Omental fat pad (tissue), 3 donors: ENCODE measurements at regions not wholly inside any gene's neighbourhood (a gene's known extent, or its start where the extent isn't known, plus 50 kb on each side); places are given as distances from the start of the nearest gene placed in this dataset.
"Not testable (repeated sequence)": the region's sequence is repeated elsewhere in the genome, so short reads cannot be mapped to it uniquely, and the experiment has no call there.

ENCODE experiments used
- ATAC-seq: fragments of 150-250 bp; one replicate; pipeline ENCODE4 v1.9.1; 2016; ENCODE audit warnings: mild to moderate bottlenecking, moderate library complexity; ENCODE audit not compliant: low FRiP score
- DNase-seq: peaks from one replicate; pipeline ENCODE4 v3.0.0-alpha.2; 2019; ENCODE audit warnings: low spot score
- TF ChIP-seq, protein P1 (sequence below), 3 donors: fragments of 450-650 bp; IDR thresholded peaks; one replicate each; pipeline ENCODE4 v1.5.1; 2016 to 2017; ENCODE audit warnings: antibody characterized with exemption in 3 of 3, mild to moderate bottlenecking in 3 of 3, moderate library complexity in 2 of 3

DNA sequence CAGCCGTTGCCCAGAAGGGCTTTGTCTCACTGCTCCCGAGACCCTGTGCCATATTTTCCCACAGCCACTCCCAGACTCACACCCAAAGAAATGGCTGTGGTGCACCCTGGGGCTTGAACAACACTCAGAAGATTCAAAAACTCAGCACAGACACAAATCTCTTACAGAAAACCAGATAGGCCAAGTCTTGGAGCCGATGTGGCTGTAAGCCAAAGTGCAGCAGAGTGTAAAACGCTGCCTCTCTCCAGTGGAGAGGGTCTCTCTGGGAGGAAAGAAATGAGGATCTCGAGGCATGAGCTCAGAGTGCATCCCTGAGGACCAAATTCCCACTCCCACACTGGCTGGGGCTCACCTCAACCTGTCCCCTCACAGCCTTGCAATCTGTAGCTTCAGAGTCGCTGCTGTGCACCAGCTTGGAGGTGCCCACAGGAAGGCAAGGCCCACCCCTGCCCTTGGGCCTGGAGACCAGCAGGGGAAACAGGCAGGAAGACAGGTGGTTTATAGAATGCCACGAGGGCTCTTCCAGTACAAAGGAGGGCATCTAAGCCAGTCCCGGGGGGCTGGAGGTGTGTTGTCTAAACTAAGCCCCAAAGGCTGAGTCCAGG is 171.3 kb upstream of the AJAP1 start:
- ATAC-seq (no peak), DNase-seq (no peak)
- TF ChIP-seq, protein P1, sequence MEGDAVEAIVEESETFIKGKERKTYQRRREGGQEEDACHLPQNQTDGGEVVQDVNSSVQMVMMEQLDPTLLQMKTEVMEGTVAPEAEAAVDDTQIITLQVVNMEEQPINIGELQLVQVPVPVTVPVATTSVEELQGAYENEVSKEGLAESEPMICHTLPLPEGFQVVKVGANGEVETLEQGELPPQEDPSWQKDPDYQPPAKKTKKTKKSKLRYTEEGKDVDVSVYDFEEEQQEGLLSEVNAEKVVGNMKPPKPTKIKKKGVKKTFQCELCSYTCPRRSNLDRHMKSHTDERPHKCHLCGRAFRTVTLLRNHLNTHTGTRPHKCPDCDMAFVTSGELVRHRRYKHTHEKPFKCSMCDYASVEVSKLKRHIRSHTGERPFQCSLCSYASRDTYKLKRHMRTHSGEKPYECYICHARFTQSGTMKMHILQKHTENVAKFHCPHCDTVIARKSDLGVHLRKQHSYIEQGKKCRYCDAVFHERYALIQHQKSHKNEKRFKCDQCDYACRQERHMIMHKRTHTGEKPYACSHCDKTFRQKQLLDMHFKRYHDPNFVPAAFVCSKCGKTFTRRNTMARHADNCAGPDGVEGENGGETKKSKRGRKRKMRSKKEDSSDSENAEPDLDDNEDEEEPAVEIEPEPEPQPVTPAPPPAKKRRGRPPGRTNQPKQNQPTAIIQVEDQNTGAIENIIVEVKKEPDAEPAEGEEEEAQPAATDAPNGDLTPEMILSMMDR (IDR thresholded peaks at IDR 0.05) = no peak

DNA sequence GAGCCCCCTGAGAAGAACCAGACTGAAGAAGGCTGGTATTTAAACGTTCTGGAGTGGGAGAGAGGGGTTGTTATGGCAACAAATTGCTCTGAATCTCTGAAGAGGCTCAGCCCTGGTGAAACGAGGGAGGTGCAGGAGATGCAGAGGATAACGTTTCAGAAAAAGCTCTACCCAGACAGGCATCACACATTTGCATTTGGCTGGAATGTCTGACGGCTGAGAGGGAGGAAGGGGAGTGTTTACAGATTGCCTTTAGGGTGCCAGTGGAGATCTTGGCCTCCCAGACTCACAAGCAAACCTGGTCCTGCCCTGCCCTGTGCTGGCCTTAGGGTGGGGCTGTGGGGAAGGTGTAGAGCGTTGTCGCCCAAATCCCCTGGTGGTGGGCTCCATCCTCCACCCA is 169.0 kb upstream of the AJAP1 start:
- ATAC-seq = no peak
- TF ChIP-seq, protein P1 (IDR thresholded peaks at IDR 0.05) = no peak
- no peak for DNase-seq

DNA sequence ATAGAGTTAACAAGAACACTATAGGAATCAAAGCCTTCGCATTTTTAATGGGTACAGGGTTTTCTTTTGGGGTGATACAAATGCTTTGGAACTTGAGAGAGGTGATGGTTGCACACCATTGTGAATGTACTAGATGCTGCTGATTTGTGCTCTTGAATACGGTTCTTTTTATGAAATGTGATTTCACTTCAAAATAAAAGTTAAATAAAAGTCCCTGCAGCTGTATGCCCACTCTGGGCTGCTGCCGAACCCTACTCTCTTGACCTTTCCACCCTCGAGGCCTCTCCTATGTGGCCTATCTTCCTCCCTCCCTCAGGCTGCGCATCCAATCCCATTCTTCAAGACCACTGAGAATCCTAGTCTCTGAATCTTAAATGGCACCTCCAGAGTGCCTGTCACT is 168.5 kb upstream of the AJAP1 start:
- ATAC-seq (no peak), DNase-seq (no peak)
- TF ChIP-seq, protein P1 (IDR thresholded peaks at IDR 0.05) = no peak

DNA sequence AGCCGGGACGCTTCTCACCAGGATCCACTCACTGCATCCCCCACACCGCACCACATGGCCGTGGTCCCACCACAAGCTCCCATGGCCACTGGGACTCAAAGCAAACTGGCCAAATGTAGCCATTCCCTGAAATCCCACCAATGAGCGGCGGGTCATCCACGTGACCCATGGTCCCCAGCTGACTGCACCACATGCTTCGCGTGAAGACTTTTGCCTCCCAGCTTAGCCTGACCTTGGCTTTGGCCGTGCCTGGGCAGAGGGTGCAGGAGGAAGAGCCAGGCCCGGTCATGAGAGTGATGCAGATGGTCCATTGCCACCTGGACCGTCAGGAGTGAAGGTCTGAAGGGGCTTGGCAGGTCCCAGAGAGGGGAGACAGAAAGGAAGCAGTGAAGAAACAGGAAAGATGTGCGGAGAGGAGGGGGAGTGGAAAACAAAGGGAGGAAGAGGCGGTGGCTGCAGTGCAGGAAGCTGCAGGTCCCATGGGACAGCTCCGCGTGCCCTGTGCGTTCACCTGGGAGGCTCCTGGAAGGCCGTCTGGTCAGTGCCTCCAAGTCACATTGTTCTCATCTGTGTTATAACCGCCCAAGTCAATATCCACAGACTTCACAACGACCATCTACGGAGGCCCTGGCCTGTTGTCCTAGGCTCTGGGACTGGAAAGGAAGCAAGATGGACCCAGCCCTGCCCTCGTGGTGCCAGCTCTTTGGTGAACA is 167.8 kb upstream of the AJAP1 start:
- no peak for ATAC-seq

DNA sequence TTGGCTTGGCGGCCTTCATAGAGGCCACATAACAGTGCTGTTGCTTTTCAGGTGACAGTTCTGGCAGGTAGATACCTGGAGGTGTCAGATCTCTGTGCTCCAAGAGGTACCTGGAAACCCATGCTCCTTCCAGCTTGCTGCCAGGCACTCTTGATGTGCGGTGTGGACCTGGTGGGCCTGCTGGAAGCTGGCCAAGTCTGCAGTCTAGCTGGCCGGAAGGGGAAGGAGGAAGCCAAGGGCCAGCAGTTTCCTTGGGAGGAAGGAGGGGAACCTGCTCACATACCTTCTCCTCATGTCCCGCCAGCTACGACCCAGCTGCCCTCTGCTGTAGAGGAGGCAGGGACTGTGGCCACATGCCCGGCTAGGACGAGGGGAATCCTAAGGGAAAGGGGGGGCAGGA is 166.4 kb upstream of the AJAP1 start:
- no peak for DNase-seq
- no peak for ATAC-seq
- TF ChIP-seq, protein P1 (IDR thresholded peaks at IDR 0.05) = no peak

More for the DNA sequence above, 167.8 kb upstream of the AJAP1 start:
- TF ChIP-seq, protein P1 (IDR thresholded peaks at IDR 0.05) = no peak
- DNase-seq = no peak

DNA sequence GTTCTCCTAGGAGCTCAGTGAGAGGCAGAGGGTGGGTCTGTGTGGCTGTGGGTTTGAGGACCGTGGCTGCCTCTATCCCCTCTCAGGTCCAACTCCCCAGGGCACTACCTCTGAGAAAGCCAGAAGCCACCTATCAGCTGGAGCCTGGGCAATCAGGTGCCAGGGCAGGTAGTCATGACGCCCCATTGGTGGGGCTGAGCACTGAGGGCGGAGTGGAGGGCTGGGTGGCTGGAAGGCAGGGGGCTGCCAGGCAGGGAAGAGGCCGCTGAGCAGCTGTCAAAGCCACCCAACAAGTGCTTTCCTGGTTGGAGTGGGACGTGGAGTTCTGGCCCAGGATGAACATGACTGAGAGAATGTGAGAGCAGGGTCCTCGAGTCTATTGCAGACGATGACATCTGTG is 164.9 kb upstream of the AJAP1 start:
- TF ChIP-seq, protein P1 (IDR thresholded peaks at IDR 0.05) = no peak
- DNase-seq (no peak), ATAC-seq (no peak)

DNA sequence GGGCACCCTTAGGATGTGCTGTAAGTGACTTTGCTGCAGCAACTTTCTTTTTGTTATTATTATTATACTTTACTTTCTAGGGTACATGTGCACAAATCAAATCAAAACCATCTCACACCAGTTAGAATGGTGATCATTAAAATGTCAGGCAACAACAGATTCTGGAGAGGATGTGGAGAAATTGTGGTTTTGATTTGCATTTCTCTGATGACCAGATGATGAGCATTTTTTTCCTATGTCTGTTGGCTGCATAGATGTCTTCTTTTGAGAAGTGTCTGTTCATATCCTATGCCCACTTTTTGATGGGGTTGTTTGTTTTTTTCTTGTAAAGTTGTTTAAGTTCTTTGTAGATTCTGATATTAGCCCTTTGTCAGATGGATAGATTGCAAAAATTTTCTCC is 164.4 kb upstream of the AJAP1 start:
- not testable (repeated sequence) for ATAC-seq

More for the DNA sequence above, 164.4 kb upstream of the AJAP1 start:
- DNase-seq = not testable (repeated sequence)
